AG08396 (cell line): ENCODE measurements at regions not wholly inside any gene's neighbourhood (a gene's known extent, or its start where the extent isn't known, plus 50 kb on each side); places are given as distances from the start of the nearest gene placed in this dataset.
"Not testable (repeated sequence)": the region's sequence is repeated elsewhere in the genome, so short reads cannot be mapped to it uniquely, and the experiment has no call there.

Experiments used
- DNase-seq: peaks from one replicate; pipeline ENCODE4 v3.0.0; 2012; ENCODE audit warnings: low spot score, mixed read lengths

GRCh38 chr10:123318516-123318915, 164.3 kb downstream of the BUB3 start:
- no peak for DNase-seq

DNA sequence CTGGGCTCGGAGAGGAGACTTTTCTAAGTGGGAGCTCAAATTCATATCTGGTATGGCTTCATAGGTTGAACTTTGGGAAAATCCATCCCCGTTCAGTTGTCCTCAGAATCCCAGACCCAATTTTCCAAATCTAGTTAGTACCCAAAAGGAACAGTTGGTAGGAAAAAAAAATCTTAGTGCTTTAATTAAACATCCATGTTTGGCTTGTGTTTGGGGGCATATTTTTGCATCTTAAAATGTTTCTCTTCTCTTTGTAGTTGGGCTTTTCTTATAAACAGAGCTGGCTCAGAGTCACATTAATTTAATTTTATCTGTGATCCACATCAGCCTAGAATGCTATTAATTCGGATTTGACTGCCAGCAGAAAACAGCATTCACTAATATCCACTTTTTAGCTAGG, 165.9 kb downstream of the BUB3 start:
- DNase-seq, result no peak

- DNase-seq, result no peak
These were observed 169.7 kb downstream of the BUB3 start for GRCh38 chr10:123323884-123324283.

- DNase-seq, result no peak
These were observed 171.5 kb downstream of the BUB3 start for GRCh38 chr10:123325663-123326190.

DNA sequence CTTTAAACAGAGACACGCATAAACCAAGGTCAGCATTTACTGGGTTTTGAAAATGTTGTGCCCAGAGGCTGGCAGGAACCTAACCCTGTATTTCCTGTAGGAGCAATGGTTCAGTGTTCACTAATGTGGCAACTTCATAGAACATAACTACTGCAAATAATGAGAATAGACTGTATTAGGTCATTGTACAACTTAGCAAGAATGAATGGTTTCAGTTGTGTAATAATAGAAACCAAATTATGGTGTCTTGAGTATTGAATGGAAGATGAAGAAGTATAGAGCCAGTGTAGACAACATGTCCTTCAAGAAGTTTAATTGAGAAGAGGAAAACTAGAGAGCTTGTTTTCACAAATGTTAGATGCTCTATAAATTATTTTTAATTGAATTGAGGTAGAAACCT, 172.5 kb downstream of the BUB3 start:
- no peak for DNase-seq

- no peak for DNase-seq
These were observed 173.2 kb downstream of the BUB3 start for GRCh38 chr10:123327450-123327849.

DNA sequence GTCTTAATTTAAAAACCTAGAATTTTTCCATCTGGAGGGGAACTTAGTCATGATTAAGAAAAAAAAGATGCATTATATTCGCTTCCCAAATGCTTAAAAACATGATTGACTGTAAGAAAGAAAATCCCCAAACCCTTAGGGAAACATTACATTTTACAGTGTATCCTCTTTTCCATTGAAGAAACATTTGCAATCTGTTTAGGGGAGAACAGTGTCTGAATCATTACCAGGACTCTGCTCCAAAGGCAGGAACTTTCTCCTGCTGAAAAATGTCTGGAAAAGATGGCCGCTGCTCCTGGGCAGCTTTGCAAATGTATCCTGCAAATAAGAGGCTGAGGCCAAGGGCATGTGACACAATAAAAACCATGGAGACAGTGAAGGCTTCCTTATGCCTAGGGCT, 173.7 kb downstream of the BUB3 start:
- DNase-seq, result no peak

DNA sequence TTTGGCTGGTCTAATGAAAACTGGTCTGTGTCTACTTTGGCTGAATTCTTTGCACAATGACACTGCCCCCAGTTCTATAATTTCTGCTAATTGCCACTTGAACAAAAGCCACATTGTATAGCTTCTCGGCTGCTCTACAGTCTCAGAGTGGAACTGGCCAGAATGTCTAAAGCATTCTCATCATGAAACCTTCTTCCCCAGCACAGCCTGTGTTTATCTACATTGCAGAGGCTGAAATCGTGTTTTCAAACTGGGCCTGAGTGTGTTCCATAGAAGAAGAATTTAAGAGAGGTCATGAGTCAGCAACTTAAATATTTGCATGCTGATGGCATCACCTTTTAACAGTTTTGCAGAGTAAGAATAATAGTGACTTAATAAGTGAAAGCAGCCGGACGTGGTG, 177.2 kb downstream of the BUB3 start:
- DNase-seq, result no peak

- DNase-seq, result no peak
These were observed 192.4 kb downstream of the BUB3 start for GRCh38 chr10:123346581-123346980.

DNA sequence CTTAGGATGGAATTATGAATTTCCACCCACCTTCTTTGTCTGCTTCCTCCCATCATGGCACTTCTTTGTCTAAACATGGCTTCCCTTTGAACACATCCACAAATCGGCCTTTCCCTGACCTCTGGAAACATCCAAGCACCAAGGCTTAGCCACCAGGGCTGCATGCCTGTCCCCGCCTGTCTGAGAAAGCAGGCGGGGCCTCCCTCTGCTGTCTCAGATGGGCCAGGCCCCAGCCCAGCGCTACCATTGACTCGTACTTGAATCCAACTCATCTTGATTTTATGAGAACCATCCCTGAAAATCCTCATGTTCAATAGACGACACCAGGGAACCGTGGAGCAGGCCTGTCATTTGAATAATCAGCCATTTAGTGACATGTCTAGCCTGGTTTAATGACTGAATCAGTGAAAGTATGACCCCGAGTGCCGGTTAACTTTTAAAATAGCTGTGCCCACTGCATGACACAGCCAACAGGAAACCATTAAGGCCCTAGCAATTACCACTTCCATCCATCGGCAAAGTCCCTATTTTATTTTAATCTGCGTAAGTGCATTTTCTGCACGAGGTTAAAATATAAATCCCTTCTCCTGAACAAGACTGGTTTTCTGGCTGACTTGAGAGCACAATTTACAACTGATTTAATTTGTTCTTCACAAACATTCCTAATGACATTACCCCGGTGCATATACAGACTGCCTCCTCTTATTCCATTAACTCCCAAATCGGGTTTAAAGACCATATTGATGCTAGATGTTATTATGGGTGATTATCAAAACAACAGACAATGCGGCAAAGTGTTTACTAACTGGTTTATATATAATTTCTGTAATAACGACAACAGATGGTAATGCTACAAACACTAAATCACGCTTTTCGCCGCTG, 194.7 kb downstream of the BUB3 start:
- no peak for DNase-seq

DNA sequence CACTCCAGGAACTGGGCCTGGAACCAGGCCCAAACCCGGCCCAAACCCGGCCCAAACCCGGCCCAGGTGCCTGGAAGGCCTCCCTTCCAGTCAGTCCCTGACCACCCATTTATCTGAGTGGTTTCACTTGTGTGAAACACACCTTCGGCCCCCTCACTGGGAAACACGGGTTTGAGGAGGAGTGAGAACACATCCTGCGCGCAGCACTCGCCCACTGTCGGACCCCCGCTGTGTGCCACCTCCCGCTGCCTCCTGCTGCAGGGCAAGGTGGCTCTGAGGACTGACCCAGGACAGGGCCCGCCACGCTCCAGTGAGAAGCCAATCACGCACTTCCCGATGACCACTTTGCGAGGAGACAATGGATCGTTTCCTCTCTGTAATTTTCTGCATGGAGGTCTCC, 197.5 kb downstream of the BUB3 start:
- DNase-seq, result no peak

- DNase-seq, result no peak
These were observed 200.3 kb downstream of the BUB3 start for GRCh38 chr10:123354521-123354920.

DNA sequence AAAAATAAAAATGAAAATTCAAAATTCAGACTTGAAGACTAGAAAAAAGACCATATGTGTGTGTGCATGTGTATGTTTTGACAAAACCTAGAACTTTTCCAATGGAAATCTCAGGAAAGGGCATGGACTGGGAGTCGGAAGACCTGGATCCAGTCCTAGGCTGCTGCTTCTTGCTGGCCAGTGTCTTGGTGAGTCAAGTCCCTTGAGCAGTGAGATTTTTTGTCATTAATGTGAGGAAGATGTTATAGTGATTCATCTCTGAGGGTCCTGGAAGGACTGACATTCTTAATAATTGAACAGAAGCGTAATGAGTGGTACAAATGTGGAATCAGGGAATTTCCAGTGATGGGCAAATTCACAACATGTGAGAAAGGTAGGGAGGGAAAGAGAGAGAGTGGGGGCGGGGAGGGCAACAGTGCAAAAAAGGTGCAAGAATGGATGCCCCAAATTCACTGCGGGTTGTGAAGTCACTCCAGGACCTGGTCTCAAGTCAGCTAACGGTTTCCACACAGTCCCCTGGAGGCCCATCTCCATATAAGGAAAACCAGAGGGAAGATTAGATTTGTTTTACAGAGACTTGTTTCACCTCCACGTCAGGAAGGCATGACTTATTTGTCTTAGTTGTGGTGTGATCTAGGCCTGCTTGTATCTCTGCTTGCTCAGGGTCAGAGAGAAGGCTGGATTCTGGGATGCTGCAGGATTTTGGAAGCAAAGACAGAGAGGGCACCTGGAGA, 201.7 kb downstream of the BUB3 start:
- DNase-seq, result no peak

DNA sequence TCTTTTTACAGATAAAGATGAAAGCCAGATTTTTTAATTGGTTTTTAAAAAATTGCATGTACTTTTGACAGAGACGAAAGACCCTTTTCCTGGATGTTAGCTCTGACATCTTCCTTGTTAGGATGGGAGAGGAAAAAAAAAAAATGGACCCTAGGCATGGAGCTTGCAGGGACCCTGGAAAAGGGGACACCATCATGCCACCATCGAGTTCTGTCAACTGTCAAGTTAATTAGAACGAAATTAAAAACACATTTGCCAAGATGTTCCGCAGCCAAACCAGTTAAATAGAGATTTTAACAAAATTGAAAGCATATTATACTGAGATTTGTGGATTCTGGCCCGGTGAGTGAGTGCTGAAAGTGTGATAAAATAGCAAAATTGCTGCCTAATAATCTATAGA, 202.6 kb downstream of the BUB3 start:
- no peak for DNase-seq

DNA sequence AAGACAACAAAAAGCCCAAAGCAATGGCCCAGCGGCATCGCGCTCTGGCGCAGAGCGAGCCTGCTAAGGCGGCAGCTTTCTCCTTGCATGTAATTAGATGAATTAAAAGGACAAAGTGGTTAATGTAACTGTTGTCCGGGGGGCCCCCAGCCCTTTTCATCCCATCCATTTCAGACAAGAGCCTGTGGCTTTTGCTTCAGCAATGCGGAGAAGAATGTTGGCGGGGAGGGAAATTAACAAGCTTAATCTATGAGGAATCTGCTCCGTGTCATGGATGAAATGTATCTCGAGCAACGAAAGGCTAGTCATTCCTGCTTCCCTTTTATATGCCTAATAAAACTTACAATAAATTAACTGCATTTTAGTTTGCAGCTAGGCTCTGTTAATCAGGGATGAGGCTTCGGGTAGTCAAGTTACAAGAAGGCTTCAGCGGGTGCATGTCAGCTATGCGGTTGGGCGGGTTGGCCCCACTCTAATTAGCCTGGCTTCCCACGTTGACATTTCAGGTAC, 203.3 kb downstream of the BUB3 start:
- no peak for DNase-seq

DNA sequence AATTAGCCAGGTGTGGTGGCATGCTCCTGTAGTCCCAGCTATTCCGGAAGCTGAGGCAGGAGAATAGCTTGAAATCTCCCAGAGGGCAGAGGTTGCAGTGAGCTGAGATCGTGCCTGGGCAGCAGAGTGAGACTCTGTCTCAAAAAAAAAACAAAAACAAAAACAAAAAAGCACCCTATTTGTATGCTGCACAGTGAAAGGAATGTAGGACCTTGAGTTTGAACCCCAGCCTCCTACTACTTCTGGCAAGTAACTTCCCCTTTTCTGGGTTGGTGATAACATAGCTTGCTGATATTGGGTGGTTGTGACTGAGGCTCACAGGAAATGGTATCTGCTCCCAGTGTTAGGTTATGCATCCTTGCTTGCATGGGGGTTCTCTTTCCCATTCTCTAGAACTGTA, 205.3 kb downstream of the BUB3 start:
- no peak for DNase-seq

DNA sequence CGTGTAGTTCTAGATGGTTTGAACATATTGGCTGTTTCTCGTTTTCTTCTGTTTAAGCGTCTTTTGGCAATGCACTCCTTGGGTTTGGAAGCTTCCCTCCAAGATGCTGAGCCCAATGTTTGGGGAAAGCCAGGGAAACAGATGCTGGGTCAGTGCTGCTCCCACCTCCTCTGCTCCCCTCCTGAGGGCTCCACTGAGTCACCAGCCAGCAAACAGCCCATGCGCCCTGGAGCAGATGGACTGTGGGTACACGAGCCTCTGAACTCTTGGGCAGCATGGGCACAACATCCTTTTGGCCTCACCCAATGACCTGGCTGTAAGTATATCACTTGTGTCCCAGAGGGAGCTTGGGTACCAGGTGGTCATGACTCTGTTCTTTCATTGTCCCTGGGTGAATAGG, 207.6 kb downstream of the BUB3 start:
- DNase-seq, result no peak

DNA sequence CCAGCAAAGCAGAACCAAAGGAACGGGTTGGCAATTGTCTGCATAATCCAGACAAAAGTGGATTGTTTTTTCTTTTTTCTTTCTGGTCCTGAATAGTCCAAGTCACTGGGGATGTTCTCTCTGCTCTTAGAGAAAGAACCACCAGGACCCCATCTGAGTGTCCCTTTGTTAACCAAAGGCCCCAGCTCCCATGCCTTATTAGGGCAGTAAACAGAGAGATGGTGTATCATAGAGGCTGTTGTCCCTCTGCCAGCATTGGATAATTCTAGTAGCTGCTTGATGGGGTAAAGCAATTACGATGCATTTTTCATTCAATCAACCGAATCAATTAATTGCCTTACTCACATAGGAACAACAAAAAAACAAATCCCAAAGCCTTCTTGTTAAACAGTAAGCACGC, 213.0 kb downstream of the BUB3 start:
- DNase-seq, result no peak

DNA sequence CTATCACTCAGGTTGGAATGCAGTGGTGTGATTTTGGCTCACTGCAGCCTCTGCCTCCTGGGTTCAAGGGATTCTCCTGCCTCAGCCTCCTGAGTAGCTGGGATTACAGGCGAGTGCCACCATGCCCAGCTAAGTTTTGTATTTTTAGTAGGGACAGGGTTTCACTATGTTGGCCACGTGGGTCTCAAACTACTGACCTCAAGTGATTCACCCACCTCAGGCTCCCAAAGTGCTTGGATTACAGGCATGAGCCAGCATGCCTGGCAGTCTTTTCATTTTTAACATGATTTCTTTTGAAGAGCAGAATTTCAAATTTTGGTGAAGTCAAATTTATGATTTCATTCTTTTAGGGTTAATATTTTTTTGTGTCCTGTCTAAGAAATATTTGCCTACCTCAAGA, 217.4 kb downstream of the BUB3 start:
- DNase-seq, result not testable (repeated sequence)

- no peak for DNase-seq
These were observed 219.4 kb downstream of the BUB3 start for GRCh38 chr10:123373591-123373990.

GRCh38 chr10:123375097-123375496, 220.9 kb downstream of the BUB3 start:
- DNase-seq, result no peak

- DNase-seq, result no peak
These were observed 221.5 kb downstream of the BUB3 start for GRCh38 chr10:123375738-123376137.

DNA sequence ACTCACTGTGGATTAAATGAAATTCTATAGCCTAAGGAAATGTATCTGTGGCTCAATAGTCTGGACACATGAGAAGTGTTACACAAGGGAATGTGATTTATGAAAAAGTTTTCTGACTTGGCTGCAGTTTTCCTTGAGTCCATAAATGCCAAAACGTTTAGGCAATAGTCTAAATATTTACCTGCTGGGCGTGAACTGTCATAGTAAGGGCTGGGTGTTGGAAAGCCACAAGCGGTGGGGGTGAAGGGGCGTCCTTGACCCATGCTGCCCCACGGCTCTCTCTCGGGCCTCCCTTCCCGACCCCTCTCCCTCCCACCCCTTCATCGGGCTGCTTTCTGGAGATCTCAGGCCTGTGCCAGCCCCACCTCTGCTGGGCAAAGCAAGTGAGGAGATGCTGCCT, 223.7 kb downstream of the BUB3 start:
- DNase-seq, result no peak
